ENCODE measurements at regions not wholly inside any gene's neighbourhood (a gene's known extent, or its start where the extent isn't known, plus 50 kb on each side); places are given as distances from the start of the nearest gene placed in this dataset.

- TF ChIP-seq SIN3A (IDR thresholded peaks at IDR 0.05; ENCODE audit: borderline replicate concordance, insufficient read depth, low read length) (no peak), FOXP2 (optimal IDR thresholded peaks at IDR 0.05; ENCODE audit: borderline replicate concordance, extremely low read depth, extremely low read length, insufficient read depth) (no peak), TAF1 (IDR thresholded peaks at IDR 0.05; ENCODE audit: borderline replicate concordance, insufficient read depth, low read length) (no peak), POLR2AphosphoS5 (IDR thresholded peaks at IDR 0.05; ENCODE audit: low read depth, low read length) (no peak), REST (IDR thresholded peaks at IDR 0.05; ENCODE audit: insufficient read depth in 1 of 2, low read depth in 2 of 2, low read length in 2 of 2) (no peak)
Observed at GRCh38 chr5:155989879-155990278, 337.1 kb upstream of the SGCD start.

GRCh38 chr5:155996123-155996522 is 330.8 kb upstream of the SGCD start:
- TF ChIP-seq FOXP2 (optimal IDR thresholded peaks at IDR 0.05; ENCODE audit: borderline replicate concordance, extremely low read depth, extremely low read length, insufficient read depth), result no peak
- no peak for TF ChIP-seq POLR2AphosphoS5 (IDR thresholded peaks at IDR 0.05; ENCODE audit: low read depth, low read length)
- no peak for TF ChIP-seq SIN3A (IDR thresholded peaks at IDR 0.05; ENCODE audit: borderline replicate concordance, insufficient read depth, low read length)
- TF ChIP-seq REST (IDR thresholded peaks at IDR 0.05; ENCODE audit: insufficient read depth in 1 of 2, low read depth in 2 of 2, low read length in 2 of 2), result no peak
- no peak for TF ChIP-seq TAF1 (IDR thresholded peaks at IDR 0.05; ENCODE audit: borderline replicate concordance, insufficient read depth, low read length)

GRCh38 chr5:155998257-155998656 is 328.7 kb upstream of the SGCD start:
- no peak for TF ChIP-seq TAF1 (IDR thresholded peaks at IDR 0.05; ENCODE audit: borderline replicate concordance, insufficient read depth, low read length)
- TF ChIP-seq FOXP2 (optimal IDR thresholded peaks at IDR 0.05; ENCODE audit: borderline replicate concordance, extremely low read depth, extremely low read length, insufficient read depth), result no peak
- TF ChIP-seq POLR2AphosphoS5 (IDR thresholded peaks at IDR 0.05; ENCODE audit: low read depth, low read length), result no peak
- TF ChIP-seq REST (IDR thresholded peaks at IDR 0.05; ENCODE audit: insufficient read depth in 1 of 2, low read depth in 2 of 2, low read length in 2 of 2), result no peak

GRCh38 chr5:156000115-156000514 is 326.8 kb upstream of the SGCD start:
- TF ChIP-seq SIN3A (IDR thresholded peaks at IDR 0.05; ENCODE audit: borderline replicate concordance, insufficient read depth, low read length), result no peak
- no peak for TF ChIP-seq POLR2AphosphoS5 (IDR thresholded peaks at IDR 0.05; ENCODE audit: low read depth, low read length)
- TF ChIP-seq FOXP2 (optimal IDR thresholded peaks at IDR 0.05; ENCODE audit: borderline replicate concordance, extremely low read depth, extremely low read length, insufficient read depth), result no peak
- TF ChIP-seq TAF1 (IDR thresholded peaks at IDR 0.05; ENCODE audit: borderline replicate concordance, insufficient read depth, low read length), result no peak

GRCh38 chr5:156004754-156005153 is 322.2 kb upstream of the SGCD start:
- no peak for TF ChIP-seq POLR2AphosphoS5 (IDR thresholded peaks at IDR 0.05; ENCODE audit: low read depth, low read length)
- no peak for TF ChIP-seq SIN3A (IDR thresholded peaks at IDR 0.05; ENCODE audit: borderline replicate concordance, insufficient read depth, low read length)
- TF ChIP-seq TAF1 (IDR thresholded peaks at IDR 0.05; ENCODE audit: borderline replicate concordance, insufficient read depth, low read length), result no peak
- TF ChIP-seq FOXP2 (optimal IDR thresholded peaks at IDR 0.05; ENCODE audit: borderline replicate concordance, extremely low read depth, extremely low read length, insufficient read depth), result no peak
- TF ChIP-seq REST (IDR thresholded peaks at IDR 0.05; ENCODE audit: insufficient read depth in 1 of 2, low read depth in 2 of 2, low read length in 2 of 2), result no peak
